Hepatocyte (in vitro differentiated cells): ENCODE measurements at regions not wholly inside any gene's neighbourhood (a gene's known extent, or its start where the extent isn't known, plus 50 kb on each side); places are given as distances from the start of the nearest gene placed in this dataset.

ENCODE experiments used
- EZH2 ChIP-seq: fragments of 200-600 bp; sonication (generic); IDR thresholded peaks from 2 replicates; pipeline ENCODE4 v1.6.1; 2016; ENCODE audit warnings: antibody characterized with exemption, mild to moderate bottlenecking, borderline replicate concordance
- EZH2phosphoT487 ChIP-seq: fragments of 200-600 bp; sonication (generic); IDR thresholded peaks from one replicate; pipeline ENCODE4 v1.6.1; 2018; ENCODE audit warnings: antibody characterized with exemption, mild to moderate bottlenecking, low read depth, moderate library complexity; ENCODE audit not compliant: unreplicated experiment, severe bottlenecking
- TF ChIP-seq, protein P1 (sequence below): fragments of 200-600 bp; sonication (generic); IDR thresholded peaks from 2 replicates; pipeline ENCODE4 v1.5.1; 2016; ENCODE audit warnings: antibody characterized with exemption, mild to moderate bottlenecking; ENCODE audit not compliant: poor library complexity

DNA sequence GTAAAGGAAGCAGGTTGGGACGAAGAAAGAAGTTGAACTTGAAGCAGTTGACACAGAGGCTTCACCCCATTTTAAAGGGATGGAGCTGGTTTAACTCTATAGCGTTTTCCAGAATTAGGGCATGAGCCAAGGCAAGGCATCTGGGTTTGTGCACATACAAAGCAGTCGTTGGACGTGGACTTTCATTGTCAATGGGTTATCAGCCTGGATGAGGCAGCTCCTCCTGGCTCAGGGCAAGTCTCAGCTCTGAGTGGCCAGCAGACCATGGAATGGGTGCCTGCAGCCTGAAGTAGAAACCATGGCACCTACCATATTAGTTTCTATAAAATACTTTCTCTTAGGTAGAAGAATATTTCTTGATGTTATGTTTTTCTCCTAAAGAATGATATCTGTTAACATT, 163.8 kb upstream of the KCNK2 start:
- TF ChIP-seq, protein P1, sequence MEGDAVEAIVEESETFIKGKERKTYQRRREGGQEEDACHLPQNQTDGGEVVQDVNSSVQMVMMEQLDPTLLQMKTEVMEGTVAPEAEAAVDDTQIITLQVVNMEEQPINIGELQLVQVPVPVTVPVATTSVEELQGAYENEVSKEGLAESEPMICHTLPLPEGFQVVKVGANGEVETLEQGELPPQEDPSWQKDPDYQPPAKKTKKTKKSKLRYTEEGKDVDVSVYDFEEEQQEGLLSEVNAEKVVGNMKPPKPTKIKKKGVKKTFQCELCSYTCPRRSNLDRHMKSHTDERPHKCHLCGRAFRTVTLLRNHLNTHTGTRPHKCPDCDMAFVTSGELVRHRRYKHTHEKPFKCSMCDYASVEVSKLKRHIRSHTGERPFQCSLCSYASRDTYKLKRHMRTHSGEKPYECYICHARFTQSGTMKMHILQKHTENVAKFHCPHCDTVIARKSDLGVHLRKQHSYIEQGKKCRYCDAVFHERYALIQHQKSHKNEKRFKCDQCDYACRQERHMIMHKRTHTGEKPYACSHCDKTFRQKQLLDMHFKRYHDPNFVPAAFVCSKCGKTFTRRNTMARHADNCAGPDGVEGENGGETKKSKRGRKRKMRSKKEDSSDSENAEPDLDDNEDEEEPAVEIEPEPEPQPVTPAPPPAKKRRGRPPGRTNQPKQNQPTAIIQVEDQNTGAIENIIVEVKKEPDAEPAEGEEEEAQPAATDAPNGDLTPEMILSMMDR: no peak
- no peak for TF ChIP-seq EZH2
- no peak for TF ChIP-seq EZH2phosphoT487
